Sigmoid colon (tissue), 6 donors: ENCODE measurements at regions not wholly inside any gene's neighbourhood (a gene's known extent, or its start where the extent isn't known, plus 50 kb on each side); places are given as distances from the start of the nearest gene placed in this dataset.
"Not testable (repeated sequence)": the region's sequence is repeated elsewhere in the genome, so short reads cannot be mapped to it uniquely, and the experiment has no call there.

ENCODE experiments used
- DNase-seq: peaks from one replicate; pipeline ENCODE4 v3.0.0-alpha.2; 2019
- H3K27ac ChIP-seq, 4 donors: fragments of 200-600 bp; sonication (generic); one replicate each; pipeline ENCODE4 v1.5.1; 2016 to 2019; ENCODE audit warnings: mild to moderate bottlenecking in 1 of 4
- H3K27me3 ChIP-seq, 3 donors: fragments of 200-600 bp; sonication (generic); one replicate each; pipeline ENCODE4 v1.5.1; 2019; ENCODE audit warnings: mild to moderate bottlenecking in 1 of 3
- H3K36me3 ChIP-seq, 4 donors: fragments of 200-600 bp; sonication (generic); one replicate each; pipeline ENCODE4 v1.5.1; 2016 to 2019
- H3K4me1 ChIP-seq, 4 donors: fragments of 200-600 bp; sonication (generic); one replicate each; pipeline ENCODE4 v1.5.1; 2017 to 2019
- H3K4me3 ChIP-seq, 4 donors: fragments of 200-600 bp; sonication (generic); one replicate each; pipeline ENCODE4 v1.5.1; 2017 to 2019; ENCODE audit warnings: mild to moderate bottlenecking in 2 of 4, moderate library complexity in 1 of 4
- H3K9me3 ChIP-seq, 4 donors: fragments of 200-600 bp in 3 of 4; sonication (generic) in 3 of 4; one replicate each; pipeline versions ENCODE4 v1.5.1 to v1.6.1; 2013 to 2019
- CTCF ChIP-seq, 4 experiments: fragments of 450-650 bp in 3 of 4; fragments of 200-600 bp in 1 of 4; IDR thresholded peaks; one replicate each; pipeline ENCODE4 v1.5.1; 2016 to 2019; ENCODE audit warnings: antibody characterized with exemption in 4 of 4, mild to moderate bottlenecking in 3 of 4, moderate library complexity in 2 of 4
- EP300 ChIP-seq, 4 donors: sonication (generic); formaldehyde crosslinking; IDR thresholded peaks; one replicate each; pipeline ENCODE4 v1.6.1; 2017; ENCODE audit warnings: antibody characterized with exemption in 4 of 4
- POLR2A ChIP-seq, 2 donors: fragments of 450-650 bp; IDR thresholded peaks; one replicate each; pipeline ENCODE4 v1.6.1; 2016; ENCODE audit warnings: antibody characterized with exemption in 2 of 2, mild to moderate bottlenecking in 2 of 2, moderate library complexity in 2 of 2
- POLR2AphosphoS5 ChIP-seq, 4 donors: sonication (generic); formaldehyde crosslinking; IDR thresholded peaks; one replicate each; pipeline ENCODE4 v1.6.1; 2017; ENCODE audit warnings: antibody characterized with exemption in 4 of 4
- WGBS, 2 donors: extraction: QIAGEN DNeasy Blood & Tissue Kit; methylation state at CpG; one replicate each; pipeline ENCODE4 v1.1.7; 2013; 5-methylcytosine and 5-hydroxymethylcytosine counted together
- intact Hi-C: fragments of 100-400 bp; cut with DNase I; formaldehyde crosslinking; loops from one replicate; pipeline ENCODE4 v1.15.1; 2023
- donor health status: healthy with polysubstance abuse.
- donor health status: healthy.

GRCh38 chr3:96622878-96623277, 191.5 kb upstream of the EPHA6 start:
- H3K27ac ChIP-seq, result no peak overlapping the region
- H3K4me1 ChIP-seq, result no peaks in the 10 kb centered on the region
- DNase-seq, result no peak
- no peaks in the 10 kb centered on the region for H3K36me3 ChIP-seq
- H3K9me3 ChIP-seq, result no peaks in the 10 kb centered on the region
- H3K4me3 ChIP-seq, result no peak overlapping the region
- intact Hi-C loops, result no loop called here
- no peaks in the 10 kb centered on the region for H3K27me3 ChIP-seq
- WGBS, 2 donors, result 93 to 95% methylated on average over 2 of the region's 2 CpGs
- TF ChIP-seq POLR2AphosphoS5 (IDR thresholded peaks at IDR 0.05) (no peak), CTCF (IDR thresholded peaks at IDR 0.05) (no peak), POLR2A (IDR thresholded peaks at IDR 0.05) (no peak), EP300 (IDR thresholded peaks at IDR 0.05) (no peak)

GRCh38 chr3:96631050-96631449, 183.3 kb upstream of the EPHA6 start:
- 84 to 89% methylated on average over 1 of the region's 1 CpG for WGBS, 2 donors
- H3K9me3 ChIP-seq, result no peaks in the 10 kb centered on the region
- no peaks in the 10 kb centered on the region for H3K4me1 ChIP-seq
- H3K27me3 ChIP-seq, result no peaks in the 10 kb centered on the region
- H3K36me3 ChIP-seq, result no peaks in the 10 kb centered on the region
- TF ChIP-seq CTCF (IDR thresholded peaks at IDR 0.05), result no peak
- TF ChIP-seq EP300 (IDR thresholded peaks at IDR 0.05), result no peak
- no peak for TF ChIP-seq POLR2A (IDR thresholded peaks at IDR 0.05)
- no peak for TF ChIP-seq POLR2AphosphoS5 (IDR thresholded peaks at IDR 0.05)
- no peak for DNase-seq
- intact Hi-C loops, result no loop called here
- H3K4me3 ChIP-seq, result no peak overlapping the region
- no peak overlapping the region for H3K27ac ChIP-seq

- Histone ChIP-seq H3K27me3 (no peaks in the 10 kb centered on the region), H3K9me3 (no peaks in the 10 kb centered on the region), H3K36me3 (no peaks in the 10 kb centered on the region), H3K4me1 (no peaks in the 10 kb centered on the region), H3K27ac (no peak overlapping the region), H3K4me3 (no peak overlapping the region)
- WGBS, 2 donors, result 84 to 86% methylated on average over 20 of the region's 20 CpGs
- DNase-seq, result no peak
- intact Hi-C loops, result no loop called here
- TF ChIP-seq POLR2AphosphoS5 (IDR thresholded peaks at IDR 0.05) (no peak), CTCF (IDR thresholded peaks at IDR 0.05) (no peak), EP300 (IDR thresholded peaks at IDR 0.05) (no peak), POLR2A (IDR thresholded peaks at IDR 0.05) (no peak)
These were observed 167.8 kb upstream of the EPHA6 start for GRCh38 chr3:96646596-96646995.

- intact Hi-C loops, result no loop called here
These were observed 156.7 kb upstream of the EPHA6 start for GRCh38 chr3:96657710-96658109.

GRCh38 chr3:96671861-96672595, 142.4 kb upstream of the EPHA6 start:
- H3K27ac ChIP-seq, H3K9me3 ChIP-seq, intact Hi-C loops, DNase-seq, H3K4me1 ChIP-seq, H3K36me3 ChIP-seq, H3K27me3 ChIP-seq, H3K4me3 ChIP-seq: not testable (repeated sequence)
- WGBS, 2 donors, result 79 to 84% methylated on average over 7 of the region's 7 CpGs

More at GRCh38 chr3:96657710-96658109, 156.7 kb upstream of the EPHA6 start:
- no peak for DNase-seq
- H3K9me3 ChIP-seq, result peaks cover 0 to 5% (median under 1%) of the 10 kb centered on the region in 4 donors
- WGBS, 2 donors, result 79 to 87% methylated on average over 8 of the region's 8 CpGs
- no peak overlapping the region for H3K27ac ChIP-seq
- H3K27me3 ChIP-seq, result no peaks in the 10 kb centered on the region
- no peaks in the 10 kb centered on the region for H3K4me1 ChIP-seq
- H3K4me3 ChIP-seq, result no peak overlapping the region
- no peaks in the 10 kb centered on the region for H3K36me3 ChIP-seq
- TF ChIP-seq POLR2A (IDR thresholded peaks at IDR 0.05) (no peak), POLR2AphosphoS5 (IDR thresholded peaks at IDR 0.05) (no peak), CTCF (IDR thresholded peaks at IDR 0.05) (no peak), EP300 (IDR thresholded peaks at IDR 0.05) (no peak)
